CD14-positive monocyte (primary cell): ENCODE measurements at regions not wholly inside any gene's neighbourhood (a gene's known extent, or its start where the extent isn't known, plus 50 kb on each side); places are given as distances from the start of the nearest gene placed in this dataset.

Experiments used
- DNase-seq, 3 donors: peaks; one replicate each; pipeline ENCODE4 v3.0.0-alpha.2; 2011 to 2022
- H2AFZ ChIP-seq: 2 replicates; pipeline ENCODE4 v1.6.0; 2012; ENCODE audit warnings: mild to moderate bottlenecking, low read depth, low read length, inconsistent platforms; ENCODE audit not compliant: insufficient read depth, poor library complexity, severe bottlenecking
- H3K27ac ChIP-seq, 2 donors: 1 replicate in 1 of 2; 2 replicates in 1 of 2; pipeline ENCODE4 v1.5.1; 2012 to 2013; ENCODE audit warnings: low read length in 2 of 2, control low read depth in 1 of 2, inconsistent platforms in 1 of 2, low read depth in 1 of 2, mild to moderate bottlenecking in 1 of 2
- H3K27me3 ChIP-seq, 2 donors: one replicate each; pipeline versions ENCODE4 v1.6.0 to v1.6.1; 2011 to 2013; ENCODE audit warnings: low read length in 2 of 2; ENCODE audit not compliant: control insufficient read depth in 2 of 2, insufficient read depth in 2 of 2
- H3K36me3 ChIP-seq, 2 donors: replicated peaks in 1 of 2; 1 replicate in 1 of 2; 2 replicates in 1 of 2; pipeline versions ENCODE4 v1.5.1 to v1.6.1; 2012 to 2013; ENCODE audit warnings: low read length in 2 of 2, control low read depth in 1 of 2, inconsistent platforms in 1 of 2, mild to moderate bottlenecking in 1 of 2; ENCODE audit not compliant: insufficient read depth in 2 of 2, control insufficient read depth in 1 of 2
- H3K4me1 ChIP-seq, 2 donors: 1 replicate in 1 of 2; 2 replicates in 1 of 2; pipeline versions ENCODE4 v1.5.1 to v1.6.1; 2012 to 2013; ENCODE audit warnings: low read length in 2 of 2, control low read depth in 1 of 2, inconsistent platforms in 1 of 2, mild to moderate bottlenecking in 1 of 2, moderate library complexity in 1 of 2; ENCODE audit not compliant: insufficient read depth in 2 of 2, control insufficient read depth in 1 of 2
- H3K4me2 ChIP-seq: replicated peaks from 2 replicates; pipeline ENCODE3; 2012; ENCODE audit warnings: low read length, moderate library complexity, mild to moderate bottlenecking; ENCODE audit not compliant: poor library complexity, severe bottlenecking; ENCODE audit errors: extremely low read depth
- H3K4me3 ChIP-seq, 3 experiments: fragments of 200-600 bp in 1 of 3; sonication (generic) in 1 of 3; replicated peaks in 1 of 3; 1 replicate in 2 of 3; 2 replicates in 1 of 3; pipeline ENCODE4 v1.5.1; 2011 to 2013; ENCODE audit warnings: low read length in 3 of 3, mild to moderate bottlenecking in 3 of 3, control low read depth in 2 of 3, low read depth in 2 of 3, inconsistent platforms in 1 of 3, moderate library complexity in 1 of 3
- H3K79me2 ChIP-seq: 2 replicates; pipeline ENCODE4 v1.6.0; 2012; ENCODE audit warnings: mild to moderate bottlenecking, control low read depth, inconsistent platforms, low read length, moderate library complexity; ENCODE audit not compliant: insufficient read depth
- H3K9ac ChIP-seq: 2 replicates; pipeline ENCODE4 v1.6.0; 2017; ENCODE audit warnings: low read length, mild to moderate bottlenecking; ENCODE audit not compliant: insufficient read depth, poor library complexity, severe bottlenecking
- H3K9me3 ChIP-seq, 2 donors: replicated peaks in 1 of 2; 1 replicate in 1 of 2; 2 replicates in 1 of 2; pipeline versions ENCODE4 v1.5.1 to v1.6.1; 2012 to 2013; ENCODE audit warnings: low read length in 2 of 2, control low read depth in 1 of 2; ENCODE audit not compliant: control insufficient read depth in 1 of 2, insufficient read depth in 1 of 2
- H4K20me1 ChIP-seq: 2 replicates; pipeline ENCODE4 v1.6.0; 2012; ENCODE audit warnings: mild to moderate bottlenecking, low read length, control low read depth, moderate library complexity; ENCODE audit not compliant: insufficient read depth
- H3K27ac Mint-ChIP-seq, 7 donors: one replicate each; pipeline ENCODE4 v1.8.0; 2020; ENCODE audit warnings: mild to moderate bottlenecking in 7 of 7, mixed read lengths in 7 of 7, moderate library complexity in 6 of 7, inconsistent platforms in 2 of 7
- H3K27me3 Mint-ChIP-seq, 3 donors: one replicate each; pipeline ENCODE4 v1.8.0; 2021 to 2022; ENCODE audit warnings: low read depth in 3 of 3, mild to moderate bottlenecking in 3 of 3, mixed read lengths in 3 of 3, moderate library complexity in 3 of 3, inconsistent platforms in 1 of 3
- H3K36me3 Mint-ChIP-seq, 2 donors: one replicate each; pipeline ENCODE4 v1.8.0; 2020; ENCODE audit warnings: mixed read lengths in 2 of 2, inconsistent platforms in 1 of 2, mild to moderate bottlenecking in 1 of 2
- H3K4me1 Mint-ChIP-seq: one replicate; pipeline ENCODE4 v1.8.0; 2020; ENCODE audit warnings: mild to moderate bottlenecking, mixed read lengths
- H3K4me3 Mint-ChIP-seq, 2 donors: one replicate each; pipeline ENCODE4 v1.8.0; 2020; ENCODE audit warnings: mild to moderate bottlenecking in 2 of 2, mixed read lengths in 2 of 2, moderate library complexity in 1 of 2
- H3K9me3 Mint-ChIP-seq, 7 donors: one replicate each; pipeline ENCODE4 v1.8.0; 2020 to 2022; ENCODE audit warnings: mixed read lengths in 7 of 7, mild to moderate bottlenecking in 6 of 7, moderate library complexity in 6 of 7, inconsistent platforms in 2 of 7
- CTCF ChIP-seq: fragments of 200-600 bp; IDR thresholded peaks from one replicate; pipeline ENCODE4 v1.8.0; 2022; ENCODE audit warnings: antibody characterized with exemption, mild to moderate bottlenecking
- WGBS: methylation state at CpG from one replicate; pipeline ENCODE4 v1.1.5; 2013; ENCODE audit warnings: missing lambda C conversion rate; ENCODE audit not compliant: insufficient coverage; 5-methylcytosine and 5-hydroxymethylcytosine counted together
- intact Hi-C, 2 donors: fragments of 100-400 bp; cut with micrococcal nuclease; formaldehyde crosslinking; loops; one replicate each; pipeline versions ENCODE4 v1.15.0 to v1.15.1; 2023

- Histone ChIP-seq H3K4me2 (no peak overlapping the region), H3K4me1 (no peaks in the 10 kb centered on the region), H3K4me3 (no peak overlapping the region), H3K36me3 (no peaks in the 10 kb centered on the region), H3K79me2 (no peaks in the 10 kb centered on the region), H3K27me3 (no peaks in the 10 kb centered on the region), H3K27ac (no peak overlapping the region), H3K9ac (no peak overlapping the region), H4K20me1 (no peaks in the 10 kb centered on the region), H3K9me3 (no peaks in the 10 kb centered on the region), H2AFZ (no peak overlapping the region)
- TF ChIP-seq CTCF = no peak
- Mint-ChIP-seq H3K36me3 (no peaks in the 10 kb centered on the region), H3K27me3 (no peaks in the 10 kb centered on the region), H3K4me1 (no peaks in the 10 kb centered on the region), H3K4me3 (no peak overlapping the region), H3K9me3 (peaks cover 0 to 2% (median 0%) of the 10 kb centered on the region in 7 donors), H3K27ac (no peak overlapping the region)
- no peak for DNase-seq
- WGBS = 100% methylated on average over 2 of the region's 3 CpGs
- intact Hi-C loops = no loop called here
These were observed 66.1 kb downstream of the LEPR start for GRCh38 chr1:65486613-65487012.

- Histone ChIP-seq H3K4me1 (no peaks in the 10 kb centered on the region), H3K4me3 (no peak overlapping the region), H3K4me2 (no peak overlapping the region), H3K27me3 (no peaks in the 10 kb centered on the region), H4K20me1 (no peaks in the 10 kb centered on the region), H2AFZ (no peak overlapping the region), H3K9ac (no peak overlapping the region), H3K9me3 (no peaks in the 10 kb centered on the region), H3K27ac (no peak overlapping the region), H3K36me3 (no peaks in the 10 kb centered on the region), H3K79me2 (no peaks in the 10 kb centered on the region)
- Mint-ChIP-seq H3K4me1 (no peaks in the 10 kb centered on the region), H3K9me3 (peaks cover 0 to 2% (median 0%) of the 10 kb centered on the region in 7 donors), H3K27me3 (no peaks in the 10 kb centered on the region), H3K4me3 (no peak overlapping the region), H3K27ac (no peak overlapping the region), H3K36me3 (no peaks in the 10 kb centered on the region)
- TF ChIP-seq CTCF = no peak
- no peak for DNase-seq
- intact Hi-C loops = no loop called here
These were observed 69.0 kb downstream of the LEPR start for GRCh38 chr1:65489481-65489880.
